T1000 (cell line): ENCODE measurements at regions not wholly inside any gene's neighbourhood (a gene's known extent, or its start where the extent isn't known, plus 50 kb on each side); places are given as distances from the start of the nearest gene placed in this dataset.

ENCODE experiments used
- DNase-seq: peaks from one replicate; lab custom pipeline; 2025; ENCODE audit warnings: mixed read lengths; lab: John Stamatoyannopoulos, UW

DNA sequence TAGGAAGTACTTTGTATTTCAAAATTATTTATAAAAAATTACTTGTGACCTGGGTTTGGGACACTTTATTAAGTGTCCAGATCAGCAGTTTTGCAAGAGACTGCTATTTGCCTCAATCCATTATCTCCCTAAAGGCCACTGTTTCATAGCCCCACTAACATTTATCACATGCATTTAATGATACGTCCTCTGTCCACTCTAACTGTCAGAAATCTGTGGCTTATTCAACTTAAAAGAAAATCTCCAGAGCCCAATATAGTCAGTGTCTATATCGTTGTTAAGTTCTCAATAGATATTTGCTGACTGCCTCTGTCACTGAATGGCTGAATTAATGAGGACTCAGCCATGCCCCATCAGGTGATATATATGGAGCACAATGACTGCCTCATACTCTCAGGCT is 553.9 kb upstream of the POM121L12 start:
- DNase-seq = no peak

DNA sequence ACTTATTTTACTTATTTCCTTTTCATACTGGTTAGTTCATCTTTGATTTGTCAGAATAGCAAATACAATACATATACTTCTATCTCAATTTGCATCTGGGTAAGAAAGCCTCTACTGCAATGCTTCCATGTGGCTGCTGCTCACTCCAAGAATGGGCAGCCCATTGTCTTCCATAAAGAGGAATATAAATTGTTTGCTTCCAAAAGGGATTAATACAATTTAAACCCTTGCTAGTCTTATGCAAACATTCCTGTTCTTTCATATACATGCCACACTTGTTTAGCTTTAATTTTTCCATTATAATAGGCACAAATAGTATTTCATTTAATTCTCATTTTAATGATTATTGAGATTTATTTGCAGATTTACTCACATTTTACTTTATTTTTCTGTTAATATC is 555.4 kb upstream of the POM121L12 start:
- DNase-seq = no peak

DNA sequence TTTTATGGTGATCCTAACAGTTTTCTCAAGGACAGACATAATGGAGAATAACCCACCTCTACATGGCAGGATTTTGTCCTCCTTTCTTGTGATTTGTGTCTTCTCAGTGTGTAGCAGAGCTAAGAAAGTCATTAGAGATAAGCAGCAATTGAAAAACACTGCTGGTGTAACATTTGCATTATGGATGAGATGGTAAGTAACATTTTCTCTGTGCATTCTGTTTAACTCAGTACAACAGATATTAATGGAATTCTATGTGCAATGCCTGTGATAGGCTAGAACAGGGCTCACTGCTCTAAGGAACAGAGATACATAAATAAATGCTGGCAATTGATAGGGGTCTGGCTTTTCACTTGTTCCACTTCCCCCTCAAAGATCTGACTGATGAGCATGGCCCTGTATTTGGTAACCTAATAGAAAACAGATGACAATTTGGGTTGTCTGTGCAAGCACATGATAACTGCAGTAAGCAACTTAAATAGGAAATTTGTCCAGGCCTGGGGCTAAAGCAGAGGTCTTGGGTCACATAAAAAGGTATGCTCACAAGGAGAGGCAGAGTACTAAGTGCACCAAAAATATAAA is 560.3 kb upstream of the POM121L12 start:
- no peak for DNase-seq

DNA sequence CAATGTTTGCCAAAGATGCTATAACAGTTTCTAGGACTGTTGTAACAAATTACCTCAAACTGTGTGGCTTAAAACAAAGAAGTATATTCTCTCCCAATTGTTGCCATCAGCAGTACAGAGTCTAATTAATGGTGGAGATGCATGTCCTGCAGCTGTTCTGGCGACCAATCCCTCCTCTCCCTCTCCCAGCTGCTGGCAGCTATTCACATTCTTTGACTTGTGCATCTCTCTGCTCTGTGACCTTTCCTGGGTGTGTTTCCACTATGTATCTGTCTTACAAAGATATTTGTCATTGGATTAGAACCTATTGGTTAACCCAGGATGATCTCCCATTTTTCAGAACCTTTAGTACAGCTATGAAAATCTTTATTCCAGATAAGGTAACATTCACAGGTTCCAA is 561.7 kb upstream of the POM121L12 start:
- no peak for DNase-seq

- no peak for DNase-seq
Measured at GRCh38 chr7:52472006-52472620, 563.3 kb upstream of the POM121L12 start.

GRCh38 chr7:52465216-52465615 is 570.2 kb upstream of the POM121L12 start:
- DNase-seq = no peak

DNA sequence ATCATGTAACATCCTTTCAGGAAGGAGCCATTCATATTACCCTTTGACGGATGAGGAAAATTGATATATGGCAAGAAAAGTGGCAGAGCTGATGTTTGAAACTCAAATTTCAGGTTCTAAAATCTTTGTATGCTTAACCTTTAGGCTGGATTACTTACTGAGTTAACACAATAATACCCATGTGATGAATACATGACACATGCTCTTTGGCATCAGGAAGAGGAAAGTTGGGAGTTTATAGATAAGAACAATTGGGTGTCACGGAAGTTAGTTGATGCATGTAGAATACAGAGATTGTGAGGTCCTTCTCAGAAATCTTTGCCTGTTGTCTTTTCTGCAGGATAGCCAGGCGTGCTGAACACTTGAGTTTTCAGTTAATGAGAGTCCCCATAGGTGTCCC is 572.1 kb upstream of the POM121L12 start:
- DNase-seq = no peak

DNA sequence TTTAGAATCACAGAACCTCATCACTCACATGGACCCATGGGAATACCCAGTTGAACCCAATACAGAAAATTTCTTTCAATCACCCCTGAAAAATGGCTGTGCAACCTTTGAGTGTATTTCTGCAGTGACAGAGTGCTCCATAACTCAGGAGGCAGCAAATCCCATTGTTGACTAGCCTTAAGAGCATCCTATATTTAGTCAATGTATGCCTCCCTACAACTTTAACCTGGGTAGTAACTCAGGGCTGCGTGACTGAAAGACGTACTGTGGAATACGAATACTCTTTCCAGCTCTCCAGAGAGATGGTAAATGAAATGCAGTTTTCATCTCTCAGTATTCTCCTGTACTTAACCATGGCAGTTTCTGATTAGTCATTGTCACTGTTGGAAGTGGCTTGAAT is 573.0 kb upstream of the POM121L12 start:
- no peak for DNase-seq

DNA sequence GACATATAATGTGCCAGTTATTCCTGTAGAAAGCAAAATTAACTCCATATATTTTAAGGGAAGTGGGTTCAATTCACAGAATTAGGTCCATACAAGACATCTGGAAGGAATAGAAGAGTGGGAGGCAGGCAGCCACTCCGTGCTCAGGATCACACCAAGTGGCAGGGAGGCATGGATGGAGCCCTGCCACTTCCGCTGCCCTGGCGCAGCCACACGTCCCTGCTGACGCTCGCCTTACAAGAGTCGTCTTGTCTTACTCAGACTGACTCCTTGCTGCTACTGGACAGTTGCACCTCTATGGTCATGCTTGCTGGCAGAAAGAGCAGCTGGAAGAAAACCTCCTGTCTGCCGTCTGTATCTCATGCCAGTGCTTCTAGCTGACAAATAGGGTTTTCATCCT is 579.9 kb upstream of the POM121L12 start:
- no peak for DNase-seq

DNA sequence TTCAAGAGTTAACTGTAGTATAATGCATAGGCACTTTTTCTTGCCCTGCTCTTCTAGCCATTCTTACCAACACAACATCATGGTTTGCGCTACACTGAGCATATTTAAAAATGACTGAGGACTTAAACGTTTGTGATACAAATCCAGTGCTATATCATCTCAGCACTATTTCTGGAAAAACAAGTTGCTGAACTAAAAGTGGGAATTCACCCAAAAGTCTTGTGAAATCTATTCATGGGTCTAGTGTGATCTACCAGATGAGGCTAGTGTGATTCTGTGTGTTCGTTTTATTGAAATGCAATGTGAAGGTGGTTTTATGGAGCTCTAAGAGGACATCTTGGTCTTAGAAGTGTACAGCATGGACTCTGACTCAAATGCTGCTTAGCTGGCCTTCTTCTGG is 584.6 kb upstream of the POM121L12 start:
- DNase-seq = no peak

GRCh38 chr7:52447581-52448180 is 587.8 kb upstream of the POM121L12 start:
- no peak for DNase-seq

- no peak for DNase-seq
Measured at GRCh38 chr7:52436278-52436677, 599.2 kb upstream of the POM121L12 start.

GRCh38 chr7:52431082-52431815 is 604.2 kb upstream of the POM121L12 start:
- no peak for DNase-seq

DNA sequence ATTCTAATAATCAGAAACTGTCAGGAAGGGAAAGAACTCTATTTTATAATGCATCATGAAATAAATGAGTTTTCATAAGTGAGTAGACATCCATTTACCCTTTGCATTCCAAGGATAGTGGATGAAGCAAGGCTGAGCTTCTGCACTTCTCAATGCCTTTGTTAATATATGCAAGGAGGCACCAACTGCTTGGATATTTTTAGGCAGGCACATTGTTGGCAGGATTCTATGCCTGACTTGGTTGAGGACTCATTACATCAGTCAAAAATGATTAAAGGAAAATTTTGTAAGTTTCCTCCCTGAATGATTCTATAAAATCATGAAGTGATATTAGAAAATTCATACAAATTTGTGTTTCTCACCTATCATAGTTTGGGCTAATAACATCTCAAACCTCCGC is 612.2 kb upstream of the POM121L12 start:
- no peak for DNase-seq

- DNase-seq = no peak
Measured at GRCh38 chr7:52413051-52413450, 622.4 kb upstream of the POM121L12 start.

DNA sequence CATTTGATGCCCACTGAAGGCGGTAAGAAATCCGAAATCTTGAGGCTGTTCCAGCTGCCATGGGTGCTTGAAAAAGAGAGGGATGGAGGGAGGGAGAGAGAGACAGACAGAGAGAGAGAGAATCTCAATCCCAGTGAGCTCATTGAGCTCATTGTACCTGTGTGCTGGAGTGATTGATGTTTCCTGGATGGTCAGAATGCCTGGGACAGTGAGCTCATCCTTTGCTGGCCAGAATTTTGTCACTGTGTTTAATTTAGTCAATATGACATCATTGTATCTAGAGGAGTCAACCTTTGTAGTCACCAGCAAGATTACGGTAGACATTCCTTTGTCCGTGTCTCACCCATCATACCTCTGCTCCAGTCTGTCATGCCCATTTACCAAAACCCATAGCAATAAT is 625.4 kb upstream of the POM121L12 start:
- no peak for DNase-seq

GRCh38 chr7:52406808-52407207 is 628.6 kb upstream of the POM121L12 start:
- DNase-seq = no peak

DNA sequence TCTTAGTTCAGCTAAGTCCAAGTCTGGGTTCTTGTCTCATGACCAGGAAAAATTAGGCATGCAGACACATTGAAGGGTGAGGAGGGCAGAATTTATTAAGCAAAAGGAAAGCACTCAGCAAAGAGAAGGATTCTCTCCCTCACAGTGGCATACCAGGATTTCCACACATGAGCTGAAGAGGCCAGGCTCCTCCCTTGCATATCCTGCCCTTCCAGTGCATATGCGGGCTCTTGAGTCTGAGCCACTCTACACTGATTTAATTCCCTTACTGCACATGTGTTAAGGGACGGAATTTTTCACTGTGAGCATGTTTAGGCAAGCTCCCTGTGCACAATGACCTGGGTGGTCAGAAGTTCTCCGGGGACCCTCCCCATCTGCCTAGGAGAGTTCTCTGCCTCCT is 652.7 kb upstream of the POM121L12 start:
- no peak for DNase-seq

DNA sequence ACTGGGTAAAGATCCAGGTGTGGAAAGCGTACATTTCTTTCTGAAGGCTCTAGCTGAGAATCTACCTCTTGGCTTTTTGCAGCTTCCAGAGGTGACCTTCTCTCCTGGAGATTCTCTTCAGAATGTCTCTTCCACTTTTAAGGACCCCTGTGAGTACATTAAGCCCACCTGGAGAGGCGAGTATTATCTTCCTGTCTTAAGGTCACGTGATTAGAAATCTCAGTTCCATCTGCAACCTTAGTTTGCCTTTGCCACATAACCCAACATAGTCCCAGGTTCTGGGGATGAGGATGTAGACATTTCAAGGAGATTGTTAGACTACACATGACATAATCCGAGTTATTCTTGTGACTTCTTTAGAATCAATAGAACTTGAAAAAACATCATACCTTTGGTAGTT is 665.5 kb upstream of the POM121L12 start:
- DNase-seq = no peak

DNA sequence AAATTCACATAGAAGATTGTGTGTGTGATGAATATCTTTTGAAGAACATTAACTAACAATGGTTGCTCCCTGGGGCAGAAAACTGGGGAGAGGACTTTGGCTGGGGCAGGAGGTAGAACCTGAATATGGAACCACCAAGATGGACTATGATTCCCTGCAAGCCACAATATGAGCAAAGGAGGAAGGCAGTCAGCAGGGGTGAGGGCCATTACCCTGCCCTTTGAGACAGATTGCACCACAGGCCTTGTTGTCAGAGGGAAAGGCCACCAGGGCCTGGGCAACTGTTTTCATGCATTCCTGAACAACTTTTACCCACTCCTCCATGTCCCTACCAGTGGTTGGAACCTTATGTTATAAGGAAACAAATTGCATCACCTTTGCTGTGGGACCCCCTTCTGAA is 670.1 kb upstream of the POM121L12 start:
- DNase-seq = no peak

- DNase-seq = no peak
Measured at GRCh38 chr7:52362521-52362920, 672.9 kb upstream of the POM121L12 start.

DNA sequence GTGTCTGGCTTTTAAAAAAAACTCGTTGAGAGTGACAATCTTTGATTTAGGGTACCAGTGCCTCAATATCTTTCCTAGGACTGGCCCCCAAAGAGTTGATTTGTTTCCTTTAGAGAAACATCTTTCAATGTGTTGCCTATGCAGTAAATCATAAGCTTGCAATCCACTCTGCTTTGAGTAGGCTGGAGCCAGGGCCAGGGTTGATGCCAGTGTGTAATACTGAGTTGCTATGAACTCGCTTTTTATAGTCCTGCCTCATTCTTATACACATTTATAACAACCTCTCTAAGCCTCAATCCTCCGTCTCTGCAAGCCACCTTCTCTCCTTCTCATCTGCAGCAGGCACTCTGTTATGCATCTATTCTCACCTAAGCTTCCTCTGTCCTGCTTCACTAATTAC is 674.9 kb upstream of the POM121L12 start:
- DNase-seq = no peak

- DNase-seq = no peak
Measured at GRCh38 chr7:52355053-52355452, 680.4 kb upstream of the POM121L12 start.
